GM12878 (cell line): ENCODE measurements at regions not wholly inside any gene's neighbourhood (a gene's known extent, or its start where the extent isn't known, plus 50 kb on each side); places are given as distances from the start of the nearest gene placed in this dataset.

ENCODE experiments used
- ATAC-seq: fragments of 200-7000 bp; cut with Tn5 transposase; 3 replicates; pipeline ENCODE4 v1.9.1; 2020; ENCODE audit warnings: mild to moderate bottlenecking, moderate library complexity
- BruUV-seq: library from RNA; stranded (reverse); fragments of 400-500 nt; replicated peaks from 2 replicates; lab custom pipeline; 2021; lab: Mats Ljungman, UMichigan
- CTCF ChIA-PET: fragments of 300-600 bp; sonication (Branson Sonifier 250); formaldehyde crosslinking; extraction: SDS; loops from one replicate; lab custom pipeline; 2021; ENCODE audit warnings: inconsistent platforms; lab: Yijun Ruan, JAX
- POLR2A ChIA-PET: fragments of 350-600 bp; formaldehyde crosslinking; extraction: SDS; loops from one replicate; lab custom pipeline; 2021; ENCODE audit warnings: inconsistent platforms; lab: Charles Lee
- RAD21 ChIA-PET: fragments of 300-600 bp; sonication (Branson Sonifier 250); formaldehyde crosslinking; loops from one replicate; lab custom pipeline; 2023; ENCODE audit warnings: antibody characterized with exemption; ENCODE audit not compliant: unreplicated experiment; lab: Charles Lee
- SMC1A ChIA-PET: fragments of 300-600 bp; sonication (Branson Sonifier 250); formaldehyde crosslinking; loops from one replicate; lab custom pipeline; 2023; ENCODE audit not compliant: unreplicated experiment, uncharacterized antibody; lab: Charles Lee
- DNase-seq: peaks from one replicate; pipeline ENCODE4 v3.0.0-alpha.2; 2011; ENCODE audit warnings: low read depth, low spot score
- FAIRE-seq: peaks from 3 replicates; lab custom pipeline; 2011; peaks lifted over from hg19 to GRCh38; lab: Jason Lieb, UNC
- H2AFZ ChIP-seq: 2 replicates; pipeline ENCODE4 v1.6.0; 2011; ENCODE audit warnings: low read depth, low read length, control low read depth; ENCODE audit not compliant: control insufficient read depth
- H3K27ac ChIP-seq: 2 replicates; pipeline ENCODE4 v1.5.1; 2011; ENCODE audit warnings: control low read depth; ENCODE audit not compliant: control insufficient read depth, insufficient read depth
- H3K27me3 ChIP-seq, 2 experiments: replicated peaks in 1 of 2; 2 replicates each; pipeline versions ENCODE4 v1.6.0 to v1.6.1; 2011; ENCODE audit warnings: low read length in 1 of 2; ENCODE audit not compliant: control insufficient read depth in 2 of 2, insufficient read depth in 2 of 2
- H3K36me3 ChIP-seq, 2 experiments: 2 replicates each; pipeline ENCODE4 v1.5.1; 2011; ENCODE audit warnings: low read length in 1 of 2; ENCODE audit not compliant: control insufficient read depth in 2 of 2, insufficient read depth in 2 of 2
- H3K4me1 ChIP-seq: 2 replicates; pipeline ENCODE4 v1.6.1; 2011; ENCODE audit warnings: mild to moderate bottlenecking, low read length, moderate library complexity, mixed read lengths; ENCODE audit not compliant: control insufficient read depth, insufficient read depth
- H3K4me2 ChIP-seq: 2 replicates; pipeline ENCODE4 v1.6.0; 2011; ENCODE audit warnings: control low read depth; ENCODE audit not compliant: control insufficient read depth, insufficient read depth
- H3K4me3 ChIP-seq: fragments of 200-600 bp; sonication (generic); 2 replicates; pipeline ENCODE4 v1.5.1; 2016
- H3K79me2 ChIP-seq: 2 replicates; pipeline ENCODE4 v1.6.0; 2011; ENCODE audit warnings: low read length; ENCODE audit not compliant: control insufficient read depth, insufficient read depth
- H3K9ac ChIP-seq: 2 replicates; pipeline ENCODE4 v1.8.0; 2011; ENCODE audit warnings: low read length, control low read depth, mixed read lengths; ENCODE audit not compliant: control insufficient read depth, insufficient read depth
- H3K9me3 ChIP-seq: replicated peaks from 3 replicates; pipeline ENCODE4 v1.5.1; 2011; ENCODE audit warnings: mild to moderate bottlenecking, low read length; ENCODE audit not compliant: control insufficient read depth, insufficient read depth
- H4K20me1 ChIP-seq: 2 replicates; pipeline ENCODE4 v1.6.0; 2011; ENCODE audit not compliant: control insufficient read depth, insufficient read depth
- CBFB ChIP-seq: IDR thresholded peaks from 2 replicates; pipeline ENCODE4 v1.6.1; 2016; ENCODE audit warnings: antibody characterized with exemption, low read depth
- CHD4 ChIP-seq: fragments of 200-600 bp; sonication (generic); IDR thresholded peaks from 2 replicates; pipeline ENCODE4 v1.6.1; 2016; ENCODE audit warnings: mild to moderate bottlenecking
- E2F8 ChIP-seq: fragments of 450-650 bp; IDR thresholded peaks from 2 replicates; pipeline ENCODE4 v1.6.1; 2018; ENCODE audit warnings: mild to moderate bottlenecking, low read depth, moderate library complexity; ENCODE audit not compliant: partially characterized antibody
- IKZF2 ChIP-seq, 2 experiments: fragments of 450-650 bp; IDR thresholded peaks; 2 replicates each; pipeline ENCODE4 v1.6.1; 2017; ENCODE audit warnings: mild to moderate bottlenecking in 2 of 2, moderate library complexity in 2 of 2
- PAX8 ChIP-seq: fragments of 450-650 bp; IDR thresholded peaks from 2 replicates; pipeline ENCODE4 v1.6.1; 2017; ENCODE audit warnings: mild to moderate bottlenecking, moderate library complexity
- SIN3A ChIP-seq: IDR thresholded peaks from 2 replicates; pipeline ENCODE4 v1.6.1; 2012; ENCODE audit warnings: low read depth, low read length, improper control_type of control experiment
- SIX5 ChIP-seq: IDR thresholded peaks from 2 replicates; pipeline ENCODE4 v1.6.1; 2011; ENCODE audit warnings: mild to moderate bottlenecking, low read depth, low read length, moderate library complexity; ENCODE audit not compliant: severe bottlenecking
- USF1 ChIP-seq: IDR thresholded peaks from 2 replicates; pipeline ENCODE4 v1.6.1; 2011; ENCODE audit warnings: borderline replicate concordance, low read depth, mild to moderate bottlenecking, moderate library complexity, mixed read lengths, low read length; ENCODE audit not compliant: insufficient read depth; ENCODE audit errors: extremely low read length
- WGBS: methylation state at CpG from one replicate; pipeline ENCODE4 v1.1.6; 2016; ENCODE audit warnings: low lambda C conversion rate; ENCODE audit not compliant: insufficient replicate concordance, insufficient coverage; ENCODE audit errors: missing lambda C conversion rate; 5-methylcytosine and 5-hydroxymethylcytosine counted together
- in situ Hi-C: fragments of 300-500 bp; cut with MboI; formaldehyde crosslinking; loops from 9 replicates; pipeline ENCODE4 v1.14.3; 2018; ENCODE audit warnings: mixed read lengths
- intact Hi-C: fragments of 100-400 bp; cut with micrococcal nuclease; formaldehyde crosslinking; loops from one replicate; pipeline ENCODE4 v1.14.2; 2022; ENCODE audit not compliant: unreplicated experiment

- FAIRE-seq, result no peak
- Histone ChIP-seq H3K27ac (no peak overlapping the region), H3K9me3 (no peaks in the 10 kb centered on the region; the same call in 2 of the 3 replicates), H3K4me3 (no peak overlapping the region), H3K79me2 (no peaks in the 10 kb centered on the region), H4K20me1 (no peaks in the 10 kb centered on the region), H2AFZ (no peak overlapping the region), H3K9ac (no peak overlapping the region), H3K36me3 (no peaks in the 10 kb centered on the region), H3K4me2 (no peak overlapping the region), H3K27me3 (no peaks in the 10 kb centered on the region; a peak in 2 of 4 replicates), H3K4me1 (no peaks in the 10 kb centered on the region)
- TF ChIP-seq CHD4 (no peak), CBFB (no peak), SIX5 (no peak), PAX8 (no peak), IKZF2 (IDR thresholded peaks at IDR 0.05) (no peak), USF1 (no peak), E2F8 (no peak), SIN3A (no peak)
- BruUV-seq, result no TSS peak
- WGBS, result 25% methylated on average over 4 of the region's 4 CpGs
- ChIA-PET RAD21 (no interaction called here), SMC1A (no interaction called here), CTCF (interaction anchor here (1.0 kb wide), 1 partner anchor 195 kb away, joined by 3 read pairs; no protein-coding TSS in a partner anchor), POLR2A (no interaction called here)
- no peak for DNase-seq
- ATAC-seq, result no peak
- in situ Hi-C loops (no loop called here), intact Hi-C loops (no loop called here)
Measured at GRCh38 chr1:38640371-38640770, 219.2 kb downstream of the RRAGC start.
